ENCODE measurements at regions not wholly inside any gene's neighbourhood (a gene's known extent, or its start where the extent isn't known, plus 50 kb on each side); places are given as distances from the start of the nearest gene placed in this dataset.

DNA sequence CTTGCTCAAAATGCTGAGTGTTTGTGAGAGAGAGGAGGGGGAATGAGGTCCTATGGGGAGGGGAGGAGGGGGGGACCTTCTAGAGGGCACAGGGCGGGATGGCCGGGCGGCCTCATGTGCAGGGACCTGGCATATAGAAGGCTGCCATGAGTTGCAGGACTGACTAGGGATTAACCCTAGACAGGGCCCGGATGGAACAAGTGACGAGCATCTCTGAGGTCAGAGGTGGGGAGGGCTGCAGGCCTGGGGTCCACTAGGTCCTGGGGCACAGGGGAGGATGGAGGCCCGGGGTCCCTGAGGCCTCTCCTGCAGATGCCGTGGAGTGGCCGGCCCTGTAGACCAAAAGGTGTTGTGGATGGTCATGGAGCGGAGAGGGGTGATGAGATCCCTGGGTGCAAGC, 104.0 kb upstream of the EIF5 start:
- TF ChIP-seq, protein P1, sequence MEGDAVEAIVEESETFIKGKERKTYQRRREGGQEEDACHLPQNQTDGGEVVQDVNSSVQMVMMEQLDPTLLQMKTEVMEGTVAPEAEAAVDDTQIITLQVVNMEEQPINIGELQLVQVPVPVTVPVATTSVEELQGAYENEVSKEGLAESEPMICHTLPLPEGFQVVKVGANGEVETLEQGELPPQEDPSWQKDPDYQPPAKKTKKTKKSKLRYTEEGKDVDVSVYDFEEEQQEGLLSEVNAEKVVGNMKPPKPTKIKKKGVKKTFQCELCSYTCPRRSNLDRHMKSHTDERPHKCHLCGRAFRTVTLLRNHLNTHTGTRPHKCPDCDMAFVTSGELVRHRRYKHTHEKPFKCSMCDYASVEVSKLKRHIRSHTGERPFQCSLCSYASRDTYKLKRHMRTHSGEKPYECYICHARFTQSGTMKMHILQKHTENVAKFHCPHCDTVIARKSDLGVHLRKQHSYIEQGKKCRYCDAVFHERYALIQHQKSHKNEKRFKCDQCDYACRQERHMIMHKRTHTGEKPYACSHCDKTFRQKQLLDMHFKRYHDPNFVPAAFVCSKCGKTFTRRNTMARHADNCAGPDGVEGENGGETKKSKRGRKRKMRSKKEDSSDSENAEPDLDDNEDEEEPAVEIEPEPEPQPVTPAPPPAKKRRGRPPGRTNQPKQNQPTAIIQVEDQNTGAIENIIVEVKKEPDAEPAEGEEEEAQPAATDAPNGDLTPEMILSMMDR (conservative IDR thresholded peaks at IDR 0.05; ENCODE audit: low read length) = no peak
- TF ChIP-seq EZH2phosphoT487 (IDR thresholded peaks at IDR 0.05; ENCODE audit: borderline replicate concordance) = no peak
